Natural killer cell (primary cell): ENCODE measurements at regions not wholly inside any gene's neighbourhood (a gene's known extent, or its start where the extent isn't known, plus 50 kb on each side); places are given as distances from the start of the nearest gene placed in this dataset.

ENCODE experiments used
- ATAC-seq, 3 donors: fragments of 150-1000 bp in 2 of 3; fragments of 200-7000 bp in 1 of 3; cut with Tn5 transposase; 1 replicate in 1 of 3; 2 replicates in 2 of 3; pipeline ENCODE4 v1.10.0; 2021; ENCODE audit warnings: mild to moderate bottlenecking in 2 of 3, moderate library complexity in 2 of 3
- DNase-seq, 2 donors: peaks; one replicate each; pipeline versions ENCODE4 v3.0.0 to v3.0.0-alpha.2; 2013 to 2021; ENCODE audit warnings: mixed read lengths in 1 of 2
- H3K27ac ChIP-seq: one replicate; pipeline ENCODE4 v1.5.1; 2013; ENCODE audit warnings: mild to moderate bottlenecking, low read length
- H3K27me3 ChIP-seq: one replicate; pipeline ENCODE4 v1.6.1; 2013; ENCODE audit warnings: low read length; ENCODE audit not compliant: control insufficient read depth, insufficient read depth
- H3K36me3 ChIP-seq: one replicate; pipeline ENCODE4 v1.6.1; 2013; ENCODE audit warnings: low read length; ENCODE audit not compliant: control insufficient read depth, insufficient read depth
- H3K4me1 ChIP-seq: one replicate; pipeline ENCODE4 v1.6.1; 2013; ENCODE audit warnings: low read length; ENCODE audit not compliant: control insufficient read depth, insufficient read depth
- H3K4me3 ChIP-seq: one replicate; pipeline ENCODE4 v1.5.1; 2013; ENCODE audit warnings: low read length
- H3K9me3 ChIP-seq: one replicate; pipeline ENCODE4 v1.6.1; 2013; ENCODE audit warnings: low read length; ENCODE audit not compliant: control insufficient read depth, insufficient read depth
- H3K27ac Mint-ChIP-seq, 2 donors: one replicate each; pipeline ENCODE4 v1.8.0; 2022; ENCODE audit warnings: mild to moderate bottlenecking in 2 of 2, mixed read lengths in 2 of 2, moderate library complexity in 1 of 2
- H3K27me3 Mint-ChIP-seq, 2 donors: one replicate each; pipeline ENCODE4 v1.8.0; 2022; ENCODE audit warnings: low read depth in 2 of 2, mixed read lengths in 2 of 2
- H3K36me3 Mint-ChIP-seq: one replicate; pipeline ENCODE4 v1.8.0; 2022; ENCODE audit warnings: mixed read lengths
- H3K4me1 Mint-ChIP-seq, 2 donors: one replicate each; pipeline ENCODE4 v1.8.0; 2022; ENCODE audit warnings: mixed read lengths in 2 of 2
- H3K4me3 Mint-ChIP-seq: one replicate; pipeline ENCODE4 v1.8.0; 2022; ENCODE audit warnings: mild to moderate bottlenecking, moderate library complexity, mixed read lengths
- H3K9me3 Mint-ChIP-seq, 2 donors: one replicate each; pipeline ENCODE4 v1.8.0; 2022; ENCODE audit warnings: mixed read lengths in 2 of 2
- CTCF ChIP-seq: fragments of 200-600 bp; IDR thresholded peaks from one replicate; pipeline ENCODE4 v1.8.0; 2022; ENCODE audit warnings: antibody characterized with exemption
- WGBS: methylation state at CpG from one replicate; pipeline ENCODE4 v1.1.7; 2013; ENCODE audit warnings: missing lambda C conversion rate; ENCODE audit not compliant: insufficient coverage; 5-methylcytosine and 5-hydroxymethylcytosine counted together
- intact Hi-C: fragments of 100-400 bp; cut with micrococcal nuclease; formaldehyde crosslinking; loops from one replicate; pipeline ENCODE4 v1.14.2; 2022

- no peak overlapping the region for H3K27ac Mint-ChIP-seq
- ATAC-seq (no peak), DNase-seq (no peak)
- H3K4me3 Mint-ChIP-seq, result no peak overlapping the region
- H3K9me3 ChIP-seq, result no peaks in the 10 kb centered on the region
- no peaks in the 10 kb centered on the region for H3K36me3 ChIP-seq
- TF ChIP-seq CTCF, result no peak
- intact Hi-C loops, result no loop called here
- H3K4me3 ChIP-seq, result no peak overlapping the region
- no peaks in the 10 kb centered on the region for H3K4me1 ChIP-seq
- no peak overlapping the region for H3K27ac ChIP-seq
- no peaks in the 10 kb centered on the region for H3K9me3 Mint-ChIP-seq
- no peaks in the 10 kb centered on the region for H3K27me3 ChIP-seq
- peaks cover 4 to 12% of the 10 kb centered on the region in 2 donors for H3K27me3 Mint-ChIP-seq
- no peaks in the 10 kb centered on the region for H3K4me1 Mint-ChIP-seq
- WGBS, result 90% methylated on average over 14 of the region's 14 CpGs
- H3K36me3 Mint-ChIP-seq, result no peaks in the 10 kb centered on the region
Measured at GRCh38 chr9:105975886-105976645, 281.7 kb downstream of the TMEM38B start.

- 70% methylated on average over 6 of the region's 7 CpGs for WGBS
- Histone ChIP-seq H3K4me1 (no peaks in the 10 kb centered on the region), H3K27ac (no peak overlapping the region), H3K4me3 (no peak overlapping the region), H3K36me3 (no peaks in the 10 kb centered on the region), H3K9me3 (no peaks in the 10 kb centered on the region), H3K27me3 (no peaks in the 10 kb centered on the region)
- H3K36me3 Mint-ChIP-seq, result no peaks in the 10 kb centered on the region
- H3K27me3 Mint-ChIP-seq, result peaks cover 8 to 12% of the 10 kb centered on the region in 2 donors
- DNase-seq (no peak), ATAC-seq (no peak)
- H3K4me1 Mint-ChIP-seq, result no peaks in the 10 kb centered on the region
- no peak for TF ChIP-seq CTCF
- no peak overlapping the region for H3K4me3 Mint-ChIP-seq
- no peak overlapping the region for H3K27ac Mint-ChIP-seq
- intact Hi-C loops, result no loop called here
- no peaks in the 10 kb centered on the region for H3K9me3 Mint-ChIP-seq
Measured at GRCh38 chr9:105978336-105978735, 284.0 kb downstream of the TMEM38B start.

GRCh38 chr9:105978826-105979225 lies 284.5 kb downstream of the TMEM38B start:
- Mint-ChIP-seq H3K4me1 (no peaks in the 10 kb centered on the region), H3K27me3 (peaks cover 8 to 9% of the 10 kb centered on the region in 2 donors), H3K4me3 (no peak overlapping the region), H3K27ac (no peak overlapping the region), H3K36me3 (no peaks in the 10 kb centered on the region), H3K9me3 (no peaks in the 10 kb centered on the region)
- intact Hi-C loops, result no loop called here
- ATAC-seq, result no peak
- DNase-seq, result no peak
- H3K36me3 ChIP-seq, result no peaks in the 10 kb centered on the region
- no peak overlapping the region for H3K27ac ChIP-seq
- H3K9me3 ChIP-seq, result no peaks in the 10 kb centered on the region
- no peak for TF ChIP-seq CTCF
- no peak overlapping the region for H3K4me3 ChIP-seq
- 82% methylated on average over 3 of the region's 3 CpGs for WGBS
- H3K4me1 ChIP-seq, result no peaks in the 10 kb centered on the region
- no peaks in the 10 kb centered on the region for H3K27me3 ChIP-seq

- intact Hi-C loops, result no loop called here
- H3K4me3 Mint-ChIP-seq, result no peak overlapping the region
- no peaks in the 10 kb centered on the region for H3K27me3 ChIP-seq
- no peak overlapping the region for H3K4me3 ChIP-seq
- 100% methylated on average over 2 of the region's 2 CpGs for WGBS
- H3K36me3 ChIP-seq, result no peaks in the 10 kb centered on the region
- peaks cover 7 to 13% of the 10 kb centered on the region in 2 donors for H3K27me3 Mint-ChIP-seq
- H3K9me3 Mint-ChIP-seq, result no peaks in the 10 kb centered on the region
- H3K27ac ChIP-seq, result no peak overlapping the region
- H3K9me3 ChIP-seq, result no peaks in the 10 kb centered on the region
- no peaks in the 10 kb centered on the region for H3K4me1 ChIP-seq
- H3K36me3 Mint-ChIP-seq, result no peaks in the 10 kb centered on the region
- ATAC-seq (no peak), DNase-seq (no peak)
- no peaks in the 10 kb centered on the region for H3K4me1 Mint-ChIP-seq
- TF ChIP-seq CTCF, result no peak
- no peak overlapping the region for H3K27ac Mint-ChIP-seq
Measured at GRCh38 chr9:105979290-105979689, 284.9 kb downstream of the TMEM38B start.
